ENCODE measurements at regions not wholly inside any gene's neighbourhood (a gene's known extent, or its start where the extent isn't known, plus 50 kb on each side); places are given as distances from the start of the nearest gene placed in this dataset.

- no peak for TF ChIP-seq SIN3A (IDR thresholded peaks at IDR 0.05; ENCODE audit: borderline replicate concordance, insufficient read depth, low read length)
- TF ChIP-seq, protein P1, sequence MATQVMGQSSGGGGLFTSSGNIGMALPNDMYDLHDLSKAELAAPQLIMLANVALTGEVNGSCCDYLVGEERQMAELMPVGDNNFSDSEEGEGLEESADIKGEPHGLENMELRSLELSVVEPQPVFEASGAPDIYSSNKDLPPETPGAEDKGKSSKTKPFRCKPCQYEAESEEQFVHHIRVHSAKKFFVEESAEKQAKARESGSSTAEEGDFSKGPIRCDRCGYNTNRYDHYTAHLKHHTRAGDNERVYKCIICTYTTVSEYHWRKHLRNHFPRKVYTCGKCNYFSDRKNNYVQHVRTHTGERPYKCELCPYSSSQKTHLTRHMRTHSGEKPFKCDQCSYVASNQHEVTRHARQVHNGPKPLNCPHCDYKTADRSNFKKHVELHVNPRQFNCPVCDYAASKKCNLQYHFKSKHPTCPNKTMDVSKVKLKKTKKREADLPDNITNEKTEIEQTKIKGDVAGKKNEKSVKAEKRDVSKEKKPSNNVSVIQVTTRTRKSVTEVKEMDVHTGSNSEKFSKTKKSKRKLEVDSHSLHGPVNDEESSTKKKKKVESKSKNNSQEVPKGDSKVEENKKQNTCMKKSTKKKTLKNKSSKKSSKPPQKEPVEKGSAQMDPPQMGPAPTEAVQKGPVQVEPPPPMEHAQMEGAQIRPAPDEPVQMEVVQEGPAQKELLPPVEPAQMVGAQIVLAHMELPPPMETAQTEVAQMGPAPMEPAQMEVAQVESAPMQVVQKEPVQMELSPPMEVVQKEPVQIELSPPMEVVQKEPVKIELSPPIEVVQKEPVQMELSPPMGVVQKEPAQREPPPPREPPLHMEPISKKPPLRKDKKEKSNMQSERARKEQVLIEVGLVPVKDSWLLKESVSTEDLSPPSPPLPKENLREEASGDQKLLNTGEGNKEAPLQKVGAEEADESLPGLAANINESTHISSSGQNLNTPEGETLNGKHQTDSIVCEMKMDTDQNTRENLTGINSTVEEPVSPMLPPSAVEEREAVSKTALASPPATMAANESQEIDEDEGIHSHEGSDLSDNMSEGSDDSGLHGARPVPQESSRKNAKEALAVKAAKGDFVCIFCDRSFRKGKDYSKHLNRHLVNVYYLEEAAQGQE (IDR thresholded peaks at IDR 0.05; ENCODE audit: insufficient read depth in 1 of 2, low read depth in 2 of 2, low read length in 2 of 2): no peak
- TF ChIP-seq POLR2AphosphoS5 (IDR thresholded peaks at IDR 0.05; ENCODE audit: low read depth, low read length): no peak
- TF ChIP-seq TAF1 (IDR thresholded peaks at IDR 0.05; ENCODE audit: borderline replicate concordance, insufficient read depth, low read length): no peak
Observed at GRCh38 chr1:213914392-213914791, 73.4 kb upstream of the PROX1 start.
